GM19438 (cell line): ENCODE measurements at regions not wholly inside any gene's neighbourhood (a gene's known extent, or its start where the extent isn't known, plus 50 kb on each side); places are given as distances from the start of the nearest gene placed in this dataset.

Source experiments
- ATAC-seq: cut with Tn5 transposase; IDR thresholded peaks from one replicate; pipeline ENCODE4 v1.9.1; 2021; ENCODE audit warnings: low read depth; ENCODE audit not compliant: unreplicated experiment

DNA sequence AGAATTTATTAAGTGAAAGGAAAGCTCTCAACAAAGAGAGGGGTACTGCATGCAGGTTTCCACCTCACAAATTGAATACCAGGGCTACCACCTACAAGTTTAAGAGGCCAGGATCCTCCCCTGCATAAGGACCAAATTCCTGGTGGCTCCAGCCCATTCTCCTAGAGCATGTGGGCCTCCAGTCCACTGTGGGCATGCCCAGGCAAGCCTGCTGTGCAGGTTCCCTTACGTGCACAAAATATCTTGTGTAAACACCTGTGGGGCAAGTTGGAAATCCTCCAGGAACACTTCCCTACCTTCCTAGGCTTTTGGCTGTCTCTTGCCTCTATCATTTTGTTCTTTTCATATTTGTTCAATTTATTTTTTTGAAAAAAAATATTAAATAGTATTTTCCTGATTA lies 724.3 kb downstream of the ARAP2 start:
- ATAC-seq = no peak

- no peak for ATAC-seq
Observed at GRCh38 chr4:35521682-35522081, 722.6 kb downstream of the ARAP2 start.

GRCh38 chr4:35525192-35525978 lies 718.9 kb downstream of the ARAP2 start:
- ATAC-seq = no peak

- ATAC-seq = no peak
Observed at GRCh38 chr4:35526456-35526855, 717.9 kb downstream of the ARAP2 start.

GRCh38 chr4:35534962-35535361 lies 709.4 kb downstream of the ARAP2 start:
- no peak for ATAC-seq

DNA sequence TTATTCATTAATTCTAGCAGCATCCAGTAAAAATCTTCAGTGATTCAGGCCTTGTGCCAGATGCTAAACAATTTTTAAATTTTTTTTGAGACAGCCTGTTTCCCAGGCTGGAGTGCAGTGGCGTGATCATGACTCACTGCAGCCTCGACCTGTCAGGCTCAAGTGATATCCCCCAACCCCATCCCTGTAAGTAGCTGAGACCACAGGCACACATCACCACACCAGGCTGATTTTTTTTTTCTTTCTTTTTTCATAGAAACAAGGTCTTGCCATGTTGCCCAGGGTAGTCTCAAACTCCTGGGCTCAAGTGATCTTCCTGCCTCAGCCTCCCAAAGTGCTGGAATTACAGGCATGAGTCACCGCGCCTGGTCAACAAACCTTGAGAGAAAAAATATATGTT lies 705.5 kb downstream of the ARAP2 start:
- no peak for ATAC-seq

DNA sequence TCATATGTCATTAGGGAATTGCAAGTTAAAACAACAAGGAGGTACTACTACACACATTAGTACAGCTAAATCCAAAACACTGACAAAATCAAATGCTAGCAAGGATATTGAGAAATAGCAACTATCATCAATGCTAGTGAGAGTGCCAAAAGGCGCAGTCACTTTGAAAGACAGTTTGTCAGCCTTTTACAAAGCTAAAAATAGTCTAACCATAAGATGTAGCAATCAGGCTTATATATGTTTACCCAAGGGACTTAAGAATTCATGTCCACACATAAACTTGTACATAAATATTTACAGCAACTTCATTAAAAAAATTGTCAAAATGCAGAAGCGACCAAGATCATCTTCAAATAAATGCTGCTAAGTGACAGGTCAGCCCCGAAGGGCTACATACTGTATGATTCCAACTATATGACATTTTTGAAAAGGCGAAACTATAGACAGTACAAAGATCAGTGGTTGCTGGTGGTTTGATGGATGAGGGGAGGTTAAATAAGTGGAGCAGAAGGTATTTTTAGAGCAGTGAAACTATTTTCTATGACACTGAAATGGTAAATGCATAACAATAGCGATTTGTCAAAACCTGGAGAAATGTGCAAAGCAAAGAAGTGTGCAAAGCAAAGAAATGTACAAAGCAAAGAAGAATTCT lies 704.8 kb downstream of the ARAP2 start:
- ATAC-seq = no peak

- no peak for ATAC-seq
Observed at GRCh38 chr4:35541146-35541887, 703.0 kb downstream of the ARAP2 start.

- ATAC-seq = no peak
Observed at GRCh38 chr4:35541888-35542213, 702.5 kb downstream of the ARAP2 start.

- ATAC-seq = no peak
Observed at GRCh38 chr4:35548921-35549320, 695.4 kb downstream of the ARAP2 start.

GRCh38 chr4:35556387-35556786 lies 687.9 kb downstream of the ARAP2 start:
- no peak for ATAC-seq

- ATAC-seq = no peak
Observed at GRCh38 chr4:35559559-35560365, 684.6 kb downstream of the ARAP2 start.

DNA sequence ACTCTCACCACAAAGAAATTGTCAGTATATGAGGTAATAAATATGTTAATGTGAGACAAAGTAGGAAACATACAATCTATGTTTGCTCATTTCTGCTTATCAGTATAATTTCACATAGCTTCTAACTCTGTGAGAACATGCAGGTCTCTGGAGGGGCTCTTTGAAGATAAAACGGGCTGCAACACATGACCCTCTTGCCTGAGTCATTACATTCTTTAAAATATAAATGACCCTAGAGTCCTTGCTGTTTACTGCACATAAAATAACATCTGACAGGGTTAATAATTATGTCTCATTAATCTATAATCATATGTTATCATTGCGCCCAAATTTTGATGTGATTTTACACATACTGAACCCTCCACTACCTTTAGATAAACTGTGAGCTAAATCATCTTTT lies 681.5 kb downstream of the ARAP2 start:
- no peak for ATAC-seq

DNA sequence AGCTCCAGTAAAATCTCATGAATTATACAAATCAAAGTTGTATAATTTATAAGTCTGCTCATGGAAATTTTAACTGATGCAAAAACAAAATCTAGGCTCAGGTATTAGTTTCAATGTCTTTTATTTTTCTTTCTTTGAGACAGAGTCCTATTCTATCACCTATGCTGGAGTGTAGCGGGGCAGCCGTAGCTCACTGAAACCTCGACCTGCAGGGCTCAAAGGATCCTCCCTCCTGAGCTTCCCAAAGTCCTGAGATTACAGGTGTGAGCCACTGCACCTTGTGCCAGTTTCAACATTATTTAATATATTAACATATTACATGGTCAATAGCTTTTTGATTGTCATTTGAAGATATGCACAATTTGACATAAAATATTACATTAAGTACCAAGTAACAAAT lies 678.7 kb downstream of the ARAP2 start:
- ATAC-seq = no peak

- no peak for ATAC-seq
Observed at GRCh38 chr4:35591035-35591434, 653.3 kb downstream of the ARAP2 start.

- no peak for ATAC-seq
Observed at GRCh38 chr4:35604252-35604651, 640.1 kb downstream of the ARAP2 start.

DNA sequence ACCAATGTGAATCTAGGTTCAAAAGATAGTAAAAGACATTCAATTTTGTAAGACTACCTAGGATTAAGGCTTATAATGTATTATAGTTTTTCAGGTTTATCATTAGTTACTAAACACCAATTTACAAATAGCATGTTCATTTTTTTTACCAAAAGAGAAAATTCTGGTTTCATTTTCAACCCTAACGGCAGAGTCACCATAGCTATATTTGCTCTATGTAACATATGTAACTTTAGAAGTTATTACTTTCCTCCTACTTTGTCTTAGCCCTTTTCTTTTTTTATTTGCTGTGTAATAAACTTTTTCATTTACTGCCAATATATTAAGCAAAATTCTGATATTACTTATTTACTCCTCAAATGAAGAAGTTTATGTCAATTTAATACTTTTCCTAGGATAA lies 639.6 kb downstream of the ARAP2 start:
- no peak for ATAC-seq

GRCh38 chr4:35608205-35608604 lies 636.1 kb downstream of the ARAP2 start:
- ATAC-seq = no peak

- no peak for ATAC-seq
Observed at GRCh38 chr4:35614120-35614519, 630.2 kb downstream of the ARAP2 start.

DNA sequence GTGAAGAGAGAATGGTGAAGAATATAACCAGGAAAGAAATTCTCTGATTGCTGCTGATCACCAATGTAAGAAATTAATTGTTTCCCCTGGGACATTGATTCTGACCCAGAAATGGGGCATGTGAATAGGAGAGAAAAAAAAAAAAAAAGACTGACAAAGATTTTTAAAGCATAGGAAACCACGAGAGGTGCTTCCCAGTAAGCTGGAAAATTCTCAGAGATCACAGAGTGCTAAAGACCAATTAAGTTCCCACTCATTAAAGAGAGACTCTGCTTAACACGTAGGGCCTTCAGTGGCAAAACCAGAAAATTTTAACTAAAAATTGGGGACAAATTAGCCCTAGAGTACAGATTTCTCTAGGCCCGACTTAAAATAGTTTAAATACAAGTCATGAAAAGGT lies 604.4 kb downstream of the ARAP2 start:
- no peak for ATAC-seq

DNA sequence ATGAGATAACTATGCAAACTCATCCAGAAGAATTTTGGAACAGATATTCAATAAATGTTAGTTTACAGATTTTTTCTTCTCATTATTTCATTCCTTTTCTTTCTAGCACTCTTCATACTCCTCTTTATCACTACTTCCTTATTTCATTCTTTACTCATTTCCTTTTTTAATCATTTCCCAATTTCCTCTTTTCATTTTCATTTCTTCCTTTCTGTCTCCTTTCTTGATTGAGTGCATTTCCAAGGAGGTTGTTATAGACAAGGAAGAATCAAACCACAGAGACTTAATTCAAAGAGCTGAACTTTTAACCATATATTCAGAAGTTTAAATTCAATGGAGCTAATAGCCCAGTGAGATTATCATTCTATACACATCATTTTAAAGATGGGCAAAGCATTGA lies 600.7 kb downstream of the ARAP2 start:
- no peak for ATAC-seq
